Endothelial cell of umbilical vein (primary cell): ENCODE measurements at regions not wholly inside any gene's neighbourhood (a gene's known extent, or its start where the extent isn't known, plus 50 kb on each side); places are given as distances from the start of the nearest gene placed in this dataset.

Source experiments
- CTCF ChIP-seq, 2 donors: IDR thresholded peaks; 1 replicate in 1 of 2; 2 replicates in 1 of 2; pipeline ENCODE4 v1.5.1; 2011; ENCODE audit warnings: low read length in 2 of 2, mild to moderate bottlenecking in 2 of 2, moderate library complexity in 2 of 2, control low read depth in 1 of 2, inconsistent platforms in 1 of 2, low read depth in 1 of 2; ENCODE audit not compliant: insufficient read depth in 1 of 2; ENCODE audit errors: extremely low read depth in 1 of 2
- EZH2 ChIP-seq: IDR thresholded peaks from 2 replicates; pipeline ENCODE4 v1.6.1; 2012; ENCODE audit warnings: borderline replicate concordance, low read depth, mild to moderate bottlenecking, moderate library complexity, low read length, inconsistent platforms; ENCODE audit not compliant: severe bottlenecking
- GATA2 ChIP-seq: IDR thresholded peaks from 2 replicates; pipeline ENCODE4 v1.7.0; 2011; ENCODE audit warnings: low read depth, mild to moderate bottlenecking, moderate library complexity, mixed read lengths, low read length; ENCODE audit not compliant: insufficient read length, insufficient read depth
- JUN ChIP-seq: IDR thresholded peaks from 2 replicates; pipeline ENCODE4 v1.6.1; 2011; ENCODE audit warnings: borderline replicate concordance, low read depth; ENCODE audit not compliant: insufficient read length, insufficient read depth
- POLR2A ChIP-seq: IDR thresholded peaks from 2 replicates; pipeline ENCODE4 v1.6.1; 2012; ENCODE audit warnings: low read depth, mild to moderate bottlenecking, control low read depth, low read length
- POLR2AphosphoS5 ChIP-seq: IDR thresholded peaks from 2 replicates; pipeline ENCODE4 v1.6.1; 2012; ENCODE audit warnings: low read depth, mild to moderate bottlenecking, control low read depth, low read length, moderate library complexity; ENCODE audit not compliant: insufficient read depth

GRCh38 chr13:72495681-72496080 is 231.7 kb downstream of the MZT1 start:
- TF ChIP-seq POLR2A = no peak
- TF ChIP-seq CTCF (IDR thresholded peaks at IDR 0.05; ENCODE audit: extremely low read depth in 1 of 2, insufficient read depth in 1 of 2, low read depth in 1 of 2, low read length in 2 of 2) = no peak
- no peak for TF ChIP-seq JUN
- no peak for TF ChIP-seq EZH2
- no peak for TF ChIP-seq GATA2
- no peak for TF ChIP-seq POLR2AphosphoS5
